Myocyte (in vitro differentiated cells): ENCODE measurements at regions not wholly inside any gene's neighbourhood (a gene's known extent, or its start where the extent isn't known, plus 50 kb on each side); places are given as distances from the start of the nearest gene placed in this dataset.
"Not testable (repeated sequence)": the region's sequence is repeated elsewhere in the genome, so short reads cannot be mapped to it uniquely, and the experiment has no call there.

ENCODE experiments used
- DNase-seq: peaks from one replicate; pipeline ENCODE4 v3.0.0-alpha.2; 2012; ENCODE audit warnings: low read depth

GRCh38 chr3:128549283-128550112 lies 56.5 kb upstream of the GATA2 start:
- peak; percentile 14 for DNase-seq

- DNase-seq = no peak
These were observed 55.7 kb upstream of the GATA2 start for GRCh38 chr3:128548426-128549282.

- DNase-seq = peak; percentile 10
These were observed 55.0 kb upstream of the GATA2 start for GRCh38 chr3:128548021-128548420.

- DNase-seq = peak; percentile 74
These were observed 54.5 kb upstream of the GATA2 start for GRCh38 chr3:128547368-128547987.

- DNase-seq = peak; percentile 72
These were observed 53.6 kb upstream of the GATA2 start for GRCh38 chr3:128546646-128547045.

- no peak for DNase-seq
These were observed 52.2 kb upstream of the GATA2 start for GRCh38 chr3:128545120-128545752.

- no peak for DNase-seq
These were observed 51.2 kb upstream of the GATA2 start for GRCh38 chr3:128544190-128544589.

GRCh38 chr3:128543570-128544174 lies 50.7 kb upstream of the GATA2 start:
- not testable (repeated sequence) for DNase-seq
